ENCODE measurements at regions not wholly inside any gene's neighbourhood (a gene's known extent, or its start where the extent isn't known, plus 50 kb on each side); places are given as distances from the start of the nearest gene placed in this dataset.

GRCh38 chr1:241411776-241412338, 54.9 kb upstream of the RGS7 start:
- Mint-ChIP-seq H3K9me3 (no peaks in the 10 kb centered on the region), H3K4me3 (no peak overlapping the region), H3K36me3 (ENCODE audit: low read depth) (no peaks in the 10 kb centered on the region), H3K4me1 (no peaks in the 10 kb centered on the region), H3K27ac (no peak overlapping the region), H3K27me3 (peaks cover 7% of the 10 kb centered on the region)
- POLR2A ChIA-PET, result no interaction called here
- DNase-seq (no peak), ATAC-seq (ENCODE audit: low read depth) (no peak)
- TF ChIP-seq CTCF (IDR thresholded peaks at IDR 0.05), result no peak
- CTCF ChIA-PET, result no interaction called here
- intact Hi-C loops (cut with micrococcal nuclease), result no loop called here

- Mint-ChIP-seq H3K4me3 (no peak overlapping the region), H3K27ac (no peak overlapping the region), H3K4me1 (no peaks in the 10 kb centered on the region), H3K9me3 (no peaks in the 10 kb centered on the region), H3K36me3 (ENCODE audit: low read depth) (no peaks in the 10 kb centered on the region), H3K27me3 (peaks cover 7% of the 10 kb centered on the region)
- intact Hi-C loops (cut with micrococcal nuclease), result no loop called here
- CTCF ChIA-PET, result no interaction called here
- ATAC-seq (ENCODE audit: low read depth) (no peak), DNase-seq (no peak)
- POLR2A ChIA-PET, result no interaction called here
- no peak for TF ChIP-seq CTCF (IDR thresholded peaks at IDR 0.05)
Measured at GRCh38 chr1:241411056-241411775, 54.2 kb upstream of the RGS7 start.

GRCh38 chr1:241408170-241408569, 51.2 kb upstream of the RGS7 start:
- no peak for ATAC-seq (ENCODE audit: low read depth)
- peaks cover 4% of the 10 kb centered on the region for H3K27me3 Mint-ChIP-seq
- H3K27ac Mint-ChIP-seq, result no peak overlapping the region
- no peak overlapping the region for H3K4me3 Mint-ChIP-seq
- no peak for DNase-seq
- H3K4me1 Mint-ChIP-seq, result no peaks in the 10 kb centered on the region
- ChIA-PET CTCF (interaction anchor here (1.2 kb wide), 1 partner anchor 676 kb away, joined by 3 read pairs; no protein-coding TSS in a partner anchor), POLR2A (no interaction called here)
- no peaks in the 10 kb centered on the region for H3K36me3 Mint-ChIP-seq (ENCODE audit: low read depth)
- intact Hi-C loops (cut with micrococcal nuclease), result loop anchor here (2.0 to 5.0 kb wide), 2 partner anchors 96 to 519 kb away; no protein-coding TSS in a partner anchor
- H3K9me3 Mint-ChIP-seq, result no peaks in the 10 kb centered on the region
- TF ChIP-seq CTCF (IDR thresholded peaks at IDR 0.05), result no peak

Data from activated B cell treated with CpG ODN at 0.5 μM for 24 hours (primary cell).